ENCODE measurements at regions not wholly inside any gene's neighbourhood (a gene's known extent, or its start where the extent isn't known, plus 50 kb on each side); places are given as distances from the start of the nearest gene placed in this dataset.
A peak's percentile ranks its signal among the peaks of the same experiment; 100 is the strongest.
"Not testable (repeated sequence)": the region's sequence is repeated elsewhere in the genome, so short reads cannot be mapped to it uniquely, and the experiment has no call there.

DNA sequence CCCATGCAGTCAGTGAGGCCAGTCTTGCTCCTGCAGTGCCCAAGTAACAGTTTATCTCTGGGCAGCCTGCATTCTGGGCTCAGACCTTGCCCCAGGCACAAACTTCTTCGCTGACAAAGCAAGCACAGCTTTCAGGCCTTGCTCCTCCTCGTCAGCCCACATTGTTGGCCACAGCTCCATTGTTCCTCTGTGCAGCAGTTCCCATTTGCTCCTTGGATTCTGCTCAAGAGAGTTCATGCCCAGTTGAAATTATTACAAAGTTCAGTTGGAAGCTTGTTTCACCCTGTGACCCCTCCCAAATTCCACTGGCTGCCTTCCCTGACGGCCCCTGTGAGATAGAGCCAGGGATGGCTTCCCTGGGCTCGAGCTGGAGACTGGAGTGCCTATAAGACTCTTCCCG lies 163.4 kb upstream of the DDHD1 start:
- no peak for DNase-seq (ENCODE audit: extremely low read depth in 1 of 11, low read depth in 9 of 11, low spot score in 4 of 11)

DNA sequence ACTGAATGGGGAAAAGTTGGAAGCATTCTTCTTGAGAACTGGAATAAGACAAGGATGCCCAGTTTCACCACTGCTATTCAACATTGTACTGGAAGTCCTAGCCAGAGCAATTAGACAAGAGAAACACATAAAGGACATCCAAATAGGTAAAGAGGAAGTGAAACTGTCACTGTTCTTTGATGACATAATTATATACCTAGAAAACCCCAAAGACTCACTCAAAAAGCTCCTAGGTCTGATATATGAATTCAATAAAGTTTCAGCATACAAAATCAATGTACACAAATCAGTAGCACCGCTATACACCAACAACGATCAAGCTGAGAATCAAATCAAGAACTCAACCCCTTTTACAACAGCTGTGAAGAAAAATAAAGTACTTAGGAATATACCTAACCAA lies 157.3 kb upstream of the DDHD1 start:
- DNase-seq (ENCODE audit: extremely low read depth in 1 of 11, low read depth in 9 of 11, low spot score in 4 of 11), result no peak

DNA sequence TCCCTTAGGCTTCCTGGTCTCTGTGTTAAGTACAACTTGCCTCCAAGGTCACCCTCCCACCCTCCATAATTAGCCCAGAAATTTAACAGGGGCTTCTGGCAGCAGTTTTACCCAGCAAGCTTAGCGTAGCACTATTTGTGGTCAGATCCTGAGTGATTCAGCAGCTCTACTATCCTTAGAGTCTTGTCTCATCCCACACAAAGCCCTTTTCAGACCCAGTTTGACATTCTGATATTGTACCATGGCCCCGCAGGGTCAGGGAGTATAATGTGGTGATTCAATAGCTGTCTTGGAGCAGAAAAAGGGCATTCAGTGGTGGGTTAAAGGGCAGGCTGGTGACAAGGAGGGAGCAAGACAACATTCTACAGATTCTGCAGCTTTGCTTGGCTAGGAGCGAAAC lies 153.8 kb upstream of the DDHD1 start:
- peak in 8 of 11 donors; percentile 25 to 56 (median 36) for DNase-seq (ENCODE audit: extremely low read depth in 1 of 11, low read depth in 9 of 11, low spot score in 4 of 11)

DNA sequence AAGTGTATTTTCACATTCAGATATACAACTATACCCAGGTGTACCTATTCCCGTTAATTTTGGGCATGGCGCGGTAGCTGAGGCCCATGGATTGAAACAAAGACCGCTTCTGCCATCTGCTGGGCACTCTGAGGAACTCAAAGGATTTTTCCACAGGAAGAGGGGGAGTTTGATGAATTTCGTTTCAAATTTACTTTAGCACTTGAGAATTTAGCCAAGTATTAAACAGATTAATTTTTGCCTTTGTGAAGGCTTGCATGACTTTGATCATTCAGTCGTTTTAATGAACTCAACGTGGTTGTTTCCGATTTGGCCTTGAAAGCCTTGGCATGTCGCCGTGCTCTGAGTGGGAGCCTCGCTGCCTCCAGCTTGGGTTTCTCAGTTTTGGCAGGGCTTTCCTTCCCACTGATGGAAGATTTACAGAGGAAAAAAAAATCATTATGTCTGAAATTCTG lies 153.2 kb upstream of the DDHD1 start:
- peak; percentile 61 to 90 (median 80) for DNase-seq (ENCODE audit: extremely low read depth in 1 of 11, low read depth in 9 of 11, low spot score in 4 of 11)

DNA sequence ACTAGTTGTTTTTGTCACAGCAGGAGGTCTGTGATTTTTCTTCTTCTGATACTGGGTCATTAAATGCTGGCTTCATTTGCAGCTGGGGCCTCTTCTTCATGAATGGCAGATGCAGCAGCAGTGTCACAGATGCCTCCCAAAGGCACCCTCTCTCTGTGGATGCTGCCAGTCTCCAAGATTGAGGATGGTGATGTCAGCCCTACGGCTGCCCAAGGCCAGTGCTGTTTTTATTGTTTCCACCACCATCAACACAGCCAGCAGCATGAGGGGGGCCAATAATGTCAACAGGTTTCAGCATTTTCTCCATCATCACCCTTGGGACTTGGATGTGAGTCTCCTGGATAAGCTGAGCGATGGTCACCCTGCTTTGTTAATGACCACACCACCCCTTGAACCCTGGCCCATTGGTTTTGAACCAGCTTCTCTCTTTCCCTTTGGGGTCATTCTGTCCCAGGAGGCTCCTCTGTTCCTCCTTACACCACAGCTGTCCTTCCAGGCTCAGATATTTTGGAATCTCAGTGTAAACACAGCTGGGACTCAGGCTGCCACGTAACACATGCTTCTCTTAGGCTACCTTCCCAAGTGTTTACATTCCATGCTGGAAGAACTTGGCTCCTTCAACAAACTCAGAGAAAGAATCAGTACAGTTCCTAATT lies 151.7 kb upstream of the DDHD1 start:
- no peak for DNase-seq (ENCODE audit: extremely low read depth in 1 of 11, low read depth in 9 of 11, low spot score in 4 of 11)

DNA sequence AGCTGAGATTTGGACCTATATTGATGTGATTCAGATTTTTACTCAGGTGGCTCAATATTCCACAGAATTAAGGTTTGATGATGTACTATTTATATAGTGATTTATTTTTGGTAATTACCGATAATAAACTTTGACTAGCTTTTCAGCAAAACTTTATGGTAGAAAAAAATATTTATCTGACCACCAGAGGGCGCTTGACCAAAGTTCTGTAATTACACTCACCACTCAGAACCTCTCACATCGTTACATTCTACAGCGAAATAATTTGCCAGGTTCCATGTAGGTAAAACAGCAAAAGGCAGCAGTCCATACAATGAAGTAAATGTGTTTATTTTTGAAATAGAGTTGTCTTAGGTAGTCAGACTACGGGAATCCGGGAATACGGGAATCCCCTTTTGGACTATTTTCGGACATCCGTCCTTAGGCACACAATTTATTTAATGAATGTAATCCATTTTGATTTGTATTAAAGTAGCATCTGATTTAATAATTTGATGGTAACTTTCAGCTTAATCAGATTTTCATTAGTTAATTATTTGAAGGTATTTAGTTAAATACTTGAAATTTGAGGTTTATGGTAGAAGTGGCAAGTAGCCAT lies 143.0 kb upstream of the DDHD1 start:
- peak in 1 of 11 donors; percentile 19 for DNase-seq (ENCODE audit: extremely low read depth in 1 of 11, low read depth in 9 of 11, low spot score in 4 of 11)

DNA sequence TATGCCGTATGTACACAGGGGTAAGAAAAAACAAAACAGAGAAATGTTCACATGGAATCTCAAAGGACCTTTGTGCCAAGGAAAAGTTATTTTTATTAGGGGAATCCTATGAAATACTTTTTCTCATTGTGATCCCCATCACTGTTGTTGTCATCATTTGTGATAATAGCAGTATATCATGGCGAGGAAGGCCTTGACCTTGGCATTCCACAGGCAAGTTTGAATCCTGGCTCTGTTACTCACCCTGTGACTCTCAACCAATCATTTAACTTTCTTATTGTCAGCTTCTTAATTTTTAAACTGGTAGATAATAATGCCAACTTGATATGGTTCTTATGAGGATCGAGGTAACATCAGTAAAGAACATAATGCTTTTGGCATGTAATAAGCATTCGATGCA lies 142.2 kb upstream of the DDHD1 start:
- no peak for DNase-seq (ENCODE audit: extremely low read depth in 1 of 11, low read depth in 9 of 11, low spot score in 4 of 11)

DNA sequence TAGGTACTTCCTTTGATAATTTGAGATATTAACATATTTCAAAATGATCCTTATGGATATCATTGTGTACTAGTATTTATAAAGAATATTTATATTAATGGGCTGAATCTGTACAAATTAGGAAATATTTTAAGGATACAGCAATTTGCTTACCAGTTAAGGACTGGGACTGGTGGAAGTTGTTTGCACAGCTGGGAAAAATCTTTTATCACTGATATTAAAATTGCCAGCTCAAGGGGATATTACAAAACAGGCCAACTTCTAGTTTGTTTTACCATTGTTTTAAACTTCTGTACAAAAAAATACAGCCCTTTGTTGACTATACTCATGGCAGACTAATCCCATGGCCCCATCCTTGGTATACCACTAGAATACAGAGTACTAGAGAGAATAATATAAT lies 133.2 kb upstream of the DDHD1 start:
- DNase-seq (ENCODE audit: extremely low read depth in 1 of 11, low read depth in 9 of 11, low spot score in 4 of 11), result no peak

DNA sequence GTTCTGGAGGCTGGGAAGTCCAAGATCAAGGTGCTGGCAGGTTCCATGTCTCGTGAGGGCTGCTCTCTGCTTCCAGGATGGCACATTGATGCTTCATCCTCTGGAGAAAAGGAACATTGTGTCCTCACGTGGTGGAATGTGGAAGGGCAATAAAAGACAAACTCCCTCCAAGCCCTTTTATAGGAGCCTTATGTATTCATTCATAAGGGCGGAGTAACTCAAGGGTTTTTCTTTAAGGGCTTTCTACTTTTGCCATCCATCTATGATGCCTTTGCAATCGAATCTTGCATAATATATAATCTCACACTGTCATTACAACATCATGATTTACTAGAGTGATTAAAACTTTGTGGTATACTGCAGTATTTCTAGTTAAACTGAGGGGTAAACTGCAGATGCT lies 132.7 kb upstream of the DDHD1 start:
- DNase-seq (ENCODE audit: extremely low read depth in 1 of 11, low read depth in 9 of 11, low spot score in 4 of 11), result no peak

DNA sequence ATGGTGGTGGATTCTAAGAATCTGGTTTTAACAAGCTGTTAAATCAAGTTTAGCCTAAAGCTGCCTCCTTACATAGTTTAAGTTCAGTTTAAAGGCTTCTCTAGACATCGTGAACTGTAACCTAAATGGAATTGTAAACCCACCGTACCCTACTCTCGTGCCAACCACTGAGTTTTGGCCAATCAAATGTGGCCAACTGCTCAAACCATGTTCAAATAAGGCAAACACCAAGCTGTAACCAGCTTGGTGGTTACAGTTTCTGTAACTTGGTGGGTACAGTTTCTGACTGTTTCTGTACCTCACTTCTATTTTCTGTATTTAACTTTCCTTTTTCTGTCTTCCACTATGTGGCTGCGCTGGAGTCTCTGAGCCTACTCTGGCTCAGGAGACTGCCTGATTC lies 131.9 kb upstream of the DDHD1 start:
- DNase-seq (ENCODE audit: extremely low read depth in 1 of 11, low read depth in 9 of 11, low spot score in 4 of 11), result no peak

DNA sequence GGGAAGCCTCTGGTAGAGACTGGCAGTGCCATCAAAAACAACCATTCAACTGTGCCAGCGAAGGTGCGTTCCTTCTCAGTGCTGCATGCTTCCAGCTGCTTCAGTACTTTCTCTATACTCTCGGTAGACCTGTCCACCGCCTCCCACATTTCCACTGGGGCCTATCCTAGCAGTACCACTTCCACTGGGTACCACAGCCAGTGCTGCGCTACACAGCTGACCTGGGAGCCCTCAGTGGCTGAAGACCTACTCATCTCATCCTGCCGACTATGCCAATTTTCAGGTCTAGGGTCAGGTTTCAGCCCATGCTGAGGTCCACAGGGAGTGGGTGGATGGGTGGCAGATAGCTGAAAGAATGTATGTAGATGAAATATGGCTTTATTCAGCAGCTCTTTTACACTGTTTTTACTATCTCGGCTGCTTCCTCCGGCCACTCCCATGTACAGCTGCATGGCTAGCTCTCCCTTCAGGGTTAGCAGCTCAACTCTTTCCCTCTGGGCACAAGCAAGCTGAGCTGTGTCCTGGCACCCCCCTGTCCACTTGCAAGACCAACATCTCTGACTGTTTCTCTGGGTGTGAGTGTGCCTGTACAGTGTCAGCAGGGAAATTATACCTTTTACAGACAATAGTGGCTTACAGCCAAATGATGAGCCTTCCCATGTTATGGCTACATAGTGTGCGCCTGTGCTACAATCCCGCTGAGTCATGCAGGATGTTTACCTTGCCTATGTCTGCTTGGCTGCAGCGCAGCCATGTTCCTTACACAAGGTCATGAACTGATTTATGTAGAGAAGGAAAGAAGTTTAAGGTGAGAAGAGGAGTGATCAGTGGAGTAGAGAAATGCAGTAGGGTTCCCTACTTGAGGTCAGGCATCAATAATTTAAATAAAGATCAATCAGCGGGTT lies 125.7 kb upstream of the DDHD1 start:
- peak in 1 of 11 donors; percentile 7 for DNase-seq (ENCODE audit: extremely low read depth in 1 of 11, low read depth in 9 of 11, low spot score in 4 of 11)

DNA sequence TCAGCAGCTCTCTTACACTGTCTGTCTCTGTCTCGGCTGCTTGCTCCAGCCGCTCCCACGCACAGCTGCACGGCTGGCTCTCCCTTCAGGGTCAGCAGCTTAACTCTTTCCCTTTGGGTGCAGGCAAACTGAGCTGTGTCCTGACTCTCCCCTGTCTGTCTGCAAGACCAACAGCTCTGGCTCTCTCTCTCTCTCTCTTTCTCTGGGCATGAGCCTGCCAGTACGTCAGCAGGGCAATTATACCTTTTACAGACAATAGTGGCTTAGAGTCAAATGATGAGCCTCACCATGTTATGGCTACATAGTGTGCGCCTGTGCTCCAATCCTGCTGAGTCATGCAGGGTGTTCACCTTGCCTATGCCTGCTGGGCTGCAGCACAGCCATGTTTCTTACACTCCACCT lies 120.5 kb upstream of the DDHD1 start:
- DNase-seq (ENCODE audit: extremely low read depth in 1 of 11, low read depth in 9 of 11, low spot score in 4 of 11), result peak in 8 of 11 donors; percentile 2 to 44 (median 28)

DNA sequence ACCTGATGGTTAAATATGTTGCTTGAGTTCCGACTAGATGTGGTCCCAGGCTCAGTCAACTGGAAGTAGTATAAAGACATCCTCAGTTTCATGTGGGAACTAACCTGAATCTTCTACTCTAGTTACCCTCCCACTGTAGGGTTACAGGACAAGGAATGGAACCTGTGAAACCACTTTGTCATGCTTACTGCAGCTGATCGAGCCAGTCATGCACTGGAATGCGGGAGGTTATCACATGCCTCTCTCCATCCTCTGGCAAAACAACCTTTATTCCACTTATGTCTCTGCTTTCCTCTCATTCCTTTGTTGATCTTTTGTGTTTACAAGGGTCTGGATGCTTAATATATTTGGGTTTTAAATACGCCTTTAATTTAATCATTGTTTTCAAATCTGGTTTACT lies 111.9 kb upstream of the DDHD1 start:
- no peak for DNase-seq (ENCODE audit: extremely low read depth in 1 of 11, low read depth in 9 of 11, low spot score in 4 of 11)

DNA sequence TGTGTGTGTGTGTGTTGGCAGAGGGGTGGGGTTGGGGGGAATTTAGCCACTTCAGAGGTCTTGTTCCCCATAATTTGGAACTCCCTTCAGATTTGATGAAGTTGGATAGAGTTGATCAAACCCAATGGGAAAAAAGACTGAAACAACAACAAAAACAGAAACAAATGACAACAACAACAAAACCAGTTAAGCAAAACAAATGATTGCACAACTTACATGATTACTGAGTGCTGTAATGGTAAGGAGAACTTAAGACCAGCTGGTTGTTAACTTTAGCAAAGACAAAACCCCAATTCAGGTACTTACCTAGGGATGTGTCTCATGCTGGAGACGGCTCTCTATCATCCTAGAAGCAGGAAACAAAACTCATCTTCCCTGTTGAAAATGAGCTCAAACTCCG lies 107.8 kb upstream of the DDHD1 start:
- no peak for DNase-seq (ENCODE audit: extremely low read depth in 1 of 11, low read depth in 9 of 11, low spot score in 4 of 11)

DNA sequence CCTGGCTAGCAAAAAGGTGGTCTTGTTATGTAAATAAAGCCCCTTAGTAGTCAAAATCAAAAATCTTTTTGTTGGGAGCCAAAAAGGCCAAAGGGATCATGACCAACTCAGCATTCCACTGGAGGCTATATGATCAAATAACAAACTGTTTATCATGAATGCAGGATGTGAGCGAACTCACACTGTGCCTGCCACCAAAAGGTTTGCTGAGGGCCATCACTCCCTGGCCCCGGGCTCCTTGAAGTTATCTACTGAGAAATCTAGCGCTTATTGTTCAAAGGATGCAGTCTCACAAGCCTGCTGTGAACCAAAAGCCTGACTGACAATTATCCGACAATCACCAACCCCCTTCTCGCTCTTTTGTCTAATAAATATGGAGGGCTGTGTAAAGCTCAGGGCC lies 107.2 kb upstream of the DDHD1 start:
- DNase-seq (ENCODE audit: extremely low read depth in 1 of 11, low read depth in 9 of 11, low spot score in 4 of 11), result no peak

DNA sequence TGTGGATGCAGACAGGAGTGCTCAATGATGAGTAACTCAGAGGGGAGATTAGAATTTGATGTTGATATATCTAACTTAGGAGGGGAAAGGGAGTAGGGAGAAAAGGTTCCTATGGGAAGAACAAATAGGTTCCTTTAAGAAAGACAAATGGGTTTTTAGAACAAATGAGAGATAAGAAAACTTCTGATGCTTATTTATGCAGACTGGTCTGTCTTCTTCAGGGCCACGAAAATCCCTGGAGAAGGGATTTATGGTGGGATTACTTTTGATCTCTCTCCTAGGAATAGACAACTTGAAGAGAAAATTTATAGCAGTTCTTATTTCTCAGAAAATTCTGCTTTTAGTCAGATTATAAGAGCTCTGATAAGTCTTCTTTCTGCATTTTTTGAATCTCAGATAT lies 99.0 kb upstream of the DDHD1 start:
- no peak for DNase-seq (ENCODE audit: extremely low read depth in 1 of 11, low read depth in 9 of 11, low spot score in 4 of 11)

DNA sequence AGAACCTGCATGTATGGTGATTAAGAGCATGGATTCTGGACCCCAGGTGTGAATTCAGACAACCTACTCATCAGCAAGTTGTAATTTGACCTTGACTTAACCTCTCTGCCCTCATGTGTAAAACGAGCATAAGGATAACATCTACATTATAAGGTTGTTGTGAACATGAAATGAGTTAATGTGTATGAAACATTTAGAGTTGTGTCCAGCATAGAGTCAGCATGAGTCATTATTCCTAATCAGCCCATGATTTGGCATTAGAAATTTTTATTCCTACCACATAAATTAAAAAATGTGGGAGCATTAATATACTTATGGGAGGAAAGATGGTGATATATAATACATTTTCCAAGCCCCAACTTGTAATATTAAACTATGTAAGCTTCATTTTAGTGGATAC lies 95.9 kb upstream of the DDHD1 start:
- no peak for DNase-seq (ENCODE audit: extremely low read depth in 1 of 11, low read depth in 9 of 11, low spot score in 4 of 11)

DNA sequence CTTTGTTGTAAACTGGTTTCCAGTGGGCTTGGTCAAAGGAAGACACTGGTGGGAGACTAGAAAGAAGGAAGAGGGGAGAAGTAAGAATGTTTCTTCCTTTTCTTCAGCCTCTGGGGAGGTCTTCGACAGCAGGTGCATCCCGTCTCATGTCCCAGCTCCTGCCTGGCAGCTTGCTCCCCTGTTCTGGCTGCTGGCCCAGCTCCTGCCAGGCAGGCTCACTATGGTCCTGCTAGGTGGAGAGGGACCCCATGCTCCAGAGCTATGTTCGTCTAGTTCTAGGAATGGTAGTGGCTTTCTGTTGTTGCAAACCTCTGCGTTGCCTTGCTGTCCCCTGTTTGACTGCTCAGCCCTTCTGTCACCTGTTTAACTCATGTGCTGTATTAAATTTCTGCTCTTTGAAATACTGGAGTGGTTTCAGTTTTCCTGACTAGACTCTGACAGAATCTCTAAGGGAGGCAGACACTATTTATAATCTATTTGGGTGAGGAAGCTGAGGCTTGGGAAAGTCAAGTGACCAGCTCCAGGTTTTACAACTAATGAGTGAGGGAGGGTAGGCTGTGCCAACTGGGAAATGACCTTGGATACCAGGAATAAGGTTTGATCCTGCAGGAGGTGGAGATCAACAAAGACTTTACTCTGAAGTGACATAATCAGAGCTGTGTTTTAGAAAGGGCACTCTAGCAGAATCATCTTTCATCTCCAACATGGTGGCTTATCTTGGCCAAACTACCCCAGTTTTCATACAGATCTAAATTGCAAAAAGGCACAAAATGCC lies 94.7 kb upstream of the DDHD1 start:
- DNase-seq (ENCODE audit: extremely low read depth in 1 of 11, low read depth in 9 of 11, low spot score in 4 of 11), result peak in 1 of 11 donors; percentile 8

DNA sequence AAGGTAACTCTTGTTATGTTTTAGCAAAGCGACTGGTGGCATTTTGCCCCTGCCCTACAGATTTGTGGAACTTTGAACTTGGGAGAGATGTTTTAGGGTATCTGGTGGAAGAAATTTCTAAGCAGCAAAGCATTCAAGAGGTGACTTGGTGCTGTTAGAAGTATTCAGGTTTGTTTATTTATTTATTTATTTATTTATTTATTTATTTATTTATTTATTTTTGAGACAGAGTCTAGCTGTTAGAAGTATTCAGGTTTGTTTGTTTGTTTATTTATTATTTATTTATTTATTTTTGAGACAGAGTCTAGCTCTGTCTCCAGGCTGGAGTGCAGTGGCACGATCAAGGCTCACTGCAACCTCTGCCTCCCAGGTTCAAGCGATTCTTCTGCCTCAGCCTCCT lies 89.8 kb upstream of the DDHD1 start:
- not testable (repeated sequence) for DNase-seq (ENCODE audit: extremely low read depth in 1 of 11, low read depth in 9 of 11, low spot score in 4 of 11)
